Hippocampal formation (tissue), 2 donors: ENCODE measurements at regions not wholly inside any gene's neighbourhood (a gene's known extent, or its start where the extent isn't known, plus 50 kb on each side); places are given as distances from the start of the nearest gene placed in this dataset.

ENCODE experiments used
- DNase-seq, 2 donors: peaks; one replicate each; lab custom pipeline; 2025; lab: John Stamatoyannopoulos, UW

GRCh38 chr14:42224053-42224888 is 617.6 kb downstream of the LRFN5 start:
- peak; percentile 60 to 66 for DNase-seq

- peak in 1 of 2 donors; percentile 56 for DNase-seq
These were observed 616.3 kb downstream of the LRFN5 start for GRCh38 chr14:42222924-42223471.

DNA sequence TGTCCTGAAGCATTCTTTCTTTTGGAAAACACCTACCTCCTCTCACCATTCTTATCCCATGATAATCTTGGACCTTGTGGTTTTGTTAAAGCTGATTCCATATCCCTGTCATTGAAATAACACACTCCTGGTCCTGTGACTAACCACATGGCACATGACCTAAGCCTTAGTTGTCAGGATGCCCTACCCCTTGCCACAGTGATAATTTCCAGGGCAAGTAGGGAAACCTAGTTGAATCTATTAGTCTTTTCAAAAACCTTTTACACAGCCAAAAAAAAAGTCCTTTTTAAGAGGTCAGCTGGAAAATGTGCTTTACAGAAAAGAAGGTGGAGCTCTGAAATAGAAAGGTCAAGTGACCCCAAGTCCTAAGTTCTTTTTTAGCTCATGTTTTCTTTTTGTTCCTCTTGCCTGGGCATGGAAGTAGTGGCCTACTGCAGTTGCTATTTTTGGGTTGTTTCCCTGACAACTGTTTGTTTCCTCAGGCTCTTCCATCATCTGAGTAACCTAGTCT is 608.4 kb downstream of the LRFN5 start:
- DNase-seq, result peak in 1 of 2 donors; percentile 18

DNA sequence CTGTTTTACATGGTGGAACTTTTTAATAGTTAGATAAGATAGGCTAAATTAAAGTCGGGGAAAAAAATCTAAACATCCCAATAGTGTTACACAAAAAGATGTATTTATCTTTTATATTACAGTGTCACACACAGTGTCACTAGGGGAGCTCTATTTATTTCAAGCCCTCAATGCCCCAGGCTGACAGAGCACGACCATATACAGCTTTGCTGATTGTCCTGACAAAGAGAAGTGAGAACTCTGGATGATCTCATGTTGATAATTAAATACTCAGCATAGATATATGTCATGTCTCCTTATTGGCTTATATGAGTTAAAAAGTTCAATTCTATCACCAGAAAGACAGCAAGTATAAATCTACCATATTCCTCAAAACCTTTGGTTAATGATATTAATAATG is 594.3 kb downstream of the LRFN5 start:
- DNase-seq, result no peak

GRCh38 chr14:42198010-42198409 is 591.3 kb downstream of the LRFN5 start:
- DNase-seq, result no peak

DNA sequence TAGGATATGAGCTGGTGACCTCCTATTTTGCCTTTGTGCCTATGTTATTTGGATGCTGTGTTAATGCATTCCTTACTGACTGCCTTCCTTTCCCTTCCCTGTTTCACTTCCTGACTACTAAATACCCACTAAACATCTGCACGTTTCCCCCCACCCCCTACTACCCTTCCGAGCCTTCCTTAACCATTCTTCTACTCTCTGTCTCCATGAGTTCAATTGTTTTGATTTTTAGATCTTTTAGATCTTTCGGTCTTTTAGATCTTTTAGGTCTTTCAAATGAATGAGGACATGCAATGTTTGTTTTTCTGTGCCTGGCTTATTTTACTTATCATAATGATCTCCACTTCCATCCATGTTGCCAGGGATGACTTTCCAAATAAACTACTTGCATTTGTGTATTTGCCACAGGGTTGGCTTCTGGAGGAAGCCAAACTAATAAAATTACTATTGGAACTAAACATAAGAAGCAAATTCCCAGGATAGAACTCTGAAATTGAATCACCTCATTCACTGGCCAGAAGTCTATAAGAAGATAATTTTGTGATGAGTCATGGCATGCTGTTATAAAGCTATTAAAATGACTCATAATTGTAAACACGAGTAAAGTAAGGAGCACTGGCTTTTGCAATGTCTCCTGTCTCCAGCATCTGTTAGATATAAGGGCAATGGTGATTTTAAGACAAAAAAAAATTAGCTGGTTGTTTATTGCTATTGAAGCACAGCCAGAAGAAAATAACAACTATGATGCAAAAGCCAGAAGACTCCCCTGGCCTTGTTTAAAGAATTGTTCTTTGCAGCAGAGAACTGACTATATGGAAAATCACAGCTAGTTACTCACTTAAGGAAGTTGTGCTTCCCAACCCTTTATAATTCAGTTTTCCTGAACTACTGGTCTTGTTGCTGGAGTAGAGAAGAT is 586.3 kb downstream of the LRFN5 start:
- DNase-seq, result no peak

- no peak for DNase-seq
These were observed 584.1 kb downstream of the LRFN5 start for GRCh38 chr14:42190744-42191143.

- no peak for DNase-seq
These were observed 581.2 kb downstream of the LRFN5 start for GRCh38 chr14:42187846-42188245.

- DNase-seq, result no peak
These were observed 579.0 kb downstream of the LRFN5 start for GRCh38 chr14:42185718-42186117.

GRCh38 chr14:42174357-42174756 is 567.7 kb downstream of the LRFN5 start:
- no peak for DNase-seq

- DNase-seq, result no peak
These were observed 566.5 kb downstream of the LRFN5 start for GRCh38 chr14:42173206-42173605.

GRCh38 chr14:42172304-42172703 is 565.6 kb downstream of the LRFN5 start:
- no peak for DNase-seq

DNA sequence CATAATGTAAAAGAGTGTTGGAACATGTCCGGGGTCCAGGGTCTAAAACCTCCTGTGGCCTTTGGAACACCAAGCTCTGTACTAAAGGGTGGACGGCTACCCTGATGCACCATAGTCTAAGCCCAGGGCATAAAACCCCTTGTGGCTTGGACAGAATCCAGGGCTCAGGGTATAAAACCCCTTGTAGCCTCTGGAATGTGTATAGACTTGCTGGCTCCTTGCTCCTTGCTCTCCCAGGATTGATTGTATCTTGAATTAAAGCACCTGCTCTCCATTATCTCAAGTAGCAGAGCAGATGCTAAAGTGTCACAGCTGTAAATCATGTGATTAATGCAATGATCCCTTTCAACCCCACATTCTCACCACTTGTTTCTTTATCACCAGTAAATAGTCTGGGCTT is 556.5 kb downstream of the LRFN5 start:
- no peak for DNase-seq

GRCh38 chr14:42159138-42159537 is 552.5 kb downstream of the LRFN5 start:
- DNase-seq, result no peak

DNA sequence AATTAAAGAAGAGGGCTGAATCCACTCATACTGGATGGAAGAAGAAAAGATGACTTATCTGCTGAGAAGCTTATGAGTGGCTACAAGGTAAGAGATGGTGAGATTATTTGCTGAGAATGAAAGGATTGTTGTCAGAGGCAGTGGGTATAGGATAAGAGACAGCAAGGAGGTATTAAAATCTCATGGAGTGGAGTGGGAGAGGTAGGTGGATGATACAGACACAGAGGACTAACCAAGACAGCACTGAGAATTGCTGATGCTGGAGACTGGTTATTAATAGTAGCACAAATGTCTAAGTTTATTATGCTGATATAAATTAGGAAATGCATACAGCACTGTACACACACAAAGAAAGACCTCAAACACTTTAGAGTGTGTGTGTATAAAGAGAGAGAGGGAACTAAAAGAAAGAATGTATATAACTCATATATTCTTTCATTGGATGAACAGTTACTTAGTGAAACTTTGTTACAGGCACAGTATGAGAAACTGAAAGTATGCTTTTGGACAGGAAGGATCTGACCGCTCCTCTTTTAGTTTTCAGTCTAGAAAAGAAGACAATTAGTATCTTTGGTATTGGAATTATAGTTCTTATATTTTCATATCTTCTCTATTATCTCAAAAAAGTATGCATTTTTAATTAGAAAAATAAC is 543.1 kb downstream of the LRFN5 start:
- DNase-seq, result no peak

DNA sequence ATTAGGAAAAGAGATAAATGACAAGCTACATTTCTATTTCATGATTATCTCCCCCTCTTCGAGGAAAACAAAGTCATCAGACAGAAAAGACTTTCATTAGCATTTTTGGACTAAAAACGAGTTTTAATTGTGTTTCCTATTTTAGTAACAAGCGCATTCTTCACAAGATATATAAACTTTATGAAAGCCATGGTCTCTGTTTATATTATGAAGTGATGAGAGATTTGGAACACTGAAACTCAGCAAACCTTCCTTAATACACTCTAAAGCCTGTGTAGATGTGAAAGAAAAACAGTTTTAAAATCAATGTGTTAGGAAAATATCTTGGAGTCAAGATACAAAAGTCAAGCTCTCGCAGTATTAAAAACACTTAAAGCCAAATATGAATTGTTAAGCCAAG is 539.1 kb downstream of the LRFN5 start:
- no peak for DNase-seq

GRCh38 chr14:42143114-42143513 is 536.4 kb downstream of the LRFN5 start:
- DNase-seq, result no peak

- no peak for DNase-seq
These were observed 534.7 kb downstream of the LRFN5 start for GRCh38 chr14:42141328-42141727.

- DNase-seq, result no peak
These were observed 534.2 kb downstream of the LRFN5 start for GRCh38 chr14:42140831-42141279.

- DNase-seq, result no peak
These were observed 533.3 kb downstream of the LRFN5 start for GRCh38 chr14:42140001-42140400.

DNA sequence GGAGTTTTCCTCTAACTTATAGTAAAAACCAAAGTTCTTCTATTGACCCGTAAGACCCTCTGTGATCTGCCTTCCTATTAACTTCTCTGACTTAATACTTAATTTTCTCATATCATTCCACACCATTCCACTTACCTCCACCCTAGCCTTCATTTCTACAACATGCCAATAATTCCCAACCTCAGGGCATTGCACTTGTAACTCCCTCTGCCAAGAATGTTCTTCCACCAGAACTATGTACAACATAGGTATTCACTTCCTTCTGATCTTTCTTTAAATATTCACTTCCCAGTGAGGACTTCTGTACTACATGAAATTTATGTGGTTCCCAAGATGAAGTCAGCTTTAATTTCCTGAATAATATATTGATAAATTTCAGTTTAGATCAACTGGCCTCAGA is 531.7 kb downstream of the LRFN5 start:
- DNase-seq, result no peak

DNA sequence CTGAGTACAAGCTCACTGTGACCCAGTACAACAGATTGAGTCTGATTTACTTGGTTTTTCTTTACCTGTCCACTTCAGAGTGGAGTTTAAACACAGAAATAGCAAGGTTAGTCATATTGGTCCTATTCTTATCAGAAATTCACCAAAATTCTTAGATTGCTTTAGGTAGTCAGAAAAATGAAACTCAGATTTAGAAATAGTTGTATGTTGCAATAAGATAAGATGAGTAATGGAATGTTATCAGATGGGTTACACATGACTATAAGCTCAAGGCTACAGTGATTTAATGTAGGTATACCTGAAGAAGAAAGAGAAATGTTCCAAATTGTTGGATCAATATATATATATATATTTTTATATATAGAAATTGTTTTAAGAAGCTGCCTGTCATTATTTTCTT is 524.1 kb downstream of the LRFN5 start:
- no peak for DNase-seq
